ENCODE measurements at regions not wholly inside any gene's neighbourhood (a gene's known extent, or its start where the extent isn't known, plus 50 kb on each side); places are given as distances from the start of the nearest gene placed in this dataset.
"Not testable (repeated sequence)": the region's sequence is repeated elsewhere in the genome, so short reads cannot be mapped to it uniquely, and the experiment has no call there.

DNA sequence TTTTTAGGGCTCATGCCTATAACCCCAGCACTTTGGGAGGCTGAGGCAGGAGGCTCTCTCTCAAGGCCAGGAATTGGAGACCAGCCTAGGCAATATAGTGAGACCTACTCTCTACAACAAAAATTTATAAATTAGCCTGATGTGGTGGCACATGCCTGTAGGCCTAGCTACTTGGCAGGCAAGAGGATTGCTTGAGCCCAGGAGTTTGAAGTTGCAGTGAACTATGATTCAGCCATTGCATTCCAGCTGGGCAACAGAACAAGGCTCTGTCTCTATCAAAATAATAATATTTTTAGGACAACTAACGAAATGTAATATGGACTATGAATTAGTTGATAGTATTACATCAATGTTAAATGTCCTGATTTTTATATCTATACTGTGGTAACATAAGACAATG, 68.8 kb upstream of the ARID1A start:
- ChIA-PET POLR2A (interaction anchor here (0.7 kb wide), 1 partner anchor 65 kb away, joined by 3 read pairs; no protein-coding TSS in a partner anchor), CTCF (interaction anchor here (1.3 kb wide), 1 partner anchor 37 kb away, joined by 4 read pairs; no protein-coding TSS in a partner anchor)
- TF ChIP-seq, protein P1, sequence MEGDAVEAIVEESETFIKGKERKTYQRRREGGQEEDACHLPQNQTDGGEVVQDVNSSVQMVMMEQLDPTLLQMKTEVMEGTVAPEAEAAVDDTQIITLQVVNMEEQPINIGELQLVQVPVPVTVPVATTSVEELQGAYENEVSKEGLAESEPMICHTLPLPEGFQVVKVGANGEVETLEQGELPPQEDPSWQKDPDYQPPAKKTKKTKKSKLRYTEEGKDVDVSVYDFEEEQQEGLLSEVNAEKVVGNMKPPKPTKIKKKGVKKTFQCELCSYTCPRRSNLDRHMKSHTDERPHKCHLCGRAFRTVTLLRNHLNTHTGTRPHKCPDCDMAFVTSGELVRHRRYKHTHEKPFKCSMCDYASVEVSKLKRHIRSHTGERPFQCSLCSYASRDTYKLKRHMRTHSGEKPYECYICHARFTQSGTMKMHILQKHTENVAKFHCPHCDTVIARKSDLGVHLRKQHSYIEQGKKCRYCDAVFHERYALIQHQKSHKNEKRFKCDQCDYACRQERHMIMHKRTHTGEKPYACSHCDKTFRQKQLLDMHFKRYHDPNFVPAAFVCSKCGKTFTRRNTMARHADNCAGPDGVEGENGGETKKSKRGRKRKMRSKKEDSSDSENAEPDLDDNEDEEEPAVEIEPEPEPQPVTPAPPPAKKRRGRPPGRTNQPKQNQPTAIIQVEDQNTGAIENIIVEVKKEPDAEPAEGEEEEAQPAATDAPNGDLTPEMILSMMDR (IDR thresholded peaks at IDR 0.05; ENCODE audit: control extremely low read depth, extremely low read depth, low read depth, missing control alignments), result no peak
- no peak for DNase-seq (ENCODE audit: extremely low spot score)

DNA sequence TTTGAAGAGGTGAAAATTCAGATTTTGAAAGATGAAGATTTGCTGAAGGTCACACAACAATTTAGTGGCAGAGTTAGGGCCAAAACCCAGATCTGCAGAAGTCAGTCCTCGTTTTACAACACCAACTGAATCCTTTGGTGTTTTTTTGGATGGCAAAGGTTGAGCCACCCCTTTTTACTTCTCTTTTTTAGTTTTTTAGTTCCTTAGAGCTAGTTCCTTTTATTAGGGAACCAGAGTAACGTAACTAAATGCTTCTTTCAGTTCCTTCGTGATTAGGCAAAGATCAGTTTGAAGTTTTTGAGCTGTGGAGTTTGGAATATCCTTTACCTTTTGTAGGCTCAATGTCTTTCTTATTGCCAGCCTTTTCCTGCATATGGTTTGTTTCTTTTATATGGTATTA, 67.9 kb upstream of the ARID1A start:
- ChIA-PET CTCF (no interaction called here), POLR2A (interaction anchor here (0.7 kb wide), 1 partner anchor 64 kb away, joined by 3 read pairs; no protein-coding TSS in a partner anchor)
- peak; percentile 46 for DNase-seq (ENCODE audit: extremely low spot score)
- TF ChIP-seq, protein P1 (IDR thresholded peaks at IDR 0.05; ENCODE audit: control extremely low read depth, extremely low read depth, low read depth, missing control alignments), result no peak

DNA sequence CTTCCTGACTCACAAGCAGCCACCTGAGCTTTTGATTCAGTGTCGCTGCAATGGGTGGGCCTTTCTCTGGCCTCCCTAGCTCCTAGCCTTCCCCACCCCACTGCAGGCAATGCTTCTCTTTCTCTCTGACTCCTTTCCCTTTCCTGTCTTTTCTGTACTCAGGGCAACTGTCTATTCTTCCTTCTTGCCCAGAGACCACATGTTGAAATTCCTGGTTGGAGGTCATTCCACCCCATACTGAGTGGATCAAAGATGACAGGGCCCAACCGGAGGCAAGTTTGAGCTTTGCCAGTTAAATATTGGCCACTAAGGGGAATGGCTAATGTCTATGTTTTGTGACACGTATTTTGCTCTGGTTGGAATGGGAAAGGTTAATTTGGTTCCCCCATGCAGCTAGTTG, 65.2 kb upstream of the ARID1A start:
- ChIA-PET POLR2A (interaction anchor here (0.7 kb wide), 1 partner anchor 159 kb away, joined by 3 read pairs; no protein-coding TSS in a partner anchor), CTCF (interaction anchor here (1.1 to 1.5 kb wide), 3 partner anchors 46 to 62 kb away, joined by 3 to 5 read pairs (median 3); no protein-coding TSS in a partner anchor)
- no peak for DNase-seq (ENCODE audit: extremely low spot score)
- TF ChIP-seq, protein P1 (IDR thresholded peaks at IDR 0.05; ENCODE audit: control extremely low read depth, extremely low read depth, low read depth, missing control alignments), result no peak

DNA sequence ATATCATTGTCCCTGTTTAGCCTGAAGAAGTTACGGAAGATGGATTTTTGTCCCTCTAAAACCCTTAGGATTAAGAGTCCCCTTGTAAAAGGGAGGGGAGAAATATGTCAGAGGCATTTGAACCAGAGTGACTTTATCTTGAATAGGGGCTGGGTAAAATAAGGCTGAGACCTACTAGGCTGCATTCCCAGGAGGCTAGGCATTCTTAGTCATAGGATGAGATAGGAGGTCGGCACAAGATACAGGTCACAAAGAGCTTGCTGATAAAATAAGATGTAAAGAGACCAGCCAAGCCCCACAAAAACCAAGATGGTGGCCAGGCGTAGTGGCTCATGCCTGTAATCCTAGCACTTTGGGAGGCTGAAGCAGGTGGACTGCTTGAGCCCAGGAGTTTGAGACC, 60.0 kb upstream of the ARID1A start:
- POLR2A ChIA-PET; DNase-seq (ENCODE audit: extremely low spot score): not testable (repeated sequence)
- CTCF ChIA-PET, result interaction anchor here (1.3 to 4.0 kb wide), 2 partner anchors 34 to 41 kb away, joined by 4 to 12 read pairs; no protein-coding TSS in a partner anchor

DNA sequence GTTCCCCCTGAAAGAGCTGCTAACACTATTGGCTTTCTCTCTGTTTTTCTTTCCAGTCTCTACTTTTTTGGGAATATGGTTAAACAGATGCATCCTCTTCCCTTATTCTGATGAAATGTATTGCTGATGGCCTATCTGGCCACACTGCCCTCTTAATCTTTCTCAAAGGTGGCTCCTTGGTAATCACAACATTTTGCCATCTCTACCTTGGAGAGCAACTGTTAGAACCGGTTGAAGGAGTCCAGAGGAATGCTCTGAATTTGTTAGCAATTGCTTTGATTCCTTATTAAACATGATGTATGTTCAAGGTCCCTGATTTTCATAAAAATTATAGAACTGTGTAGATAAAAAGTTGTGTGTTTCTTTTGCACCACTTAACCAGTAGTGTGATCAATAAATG, 50.1 kb upstream of the ARID1A start:
- TF ChIP-seq, protein P1 (IDR thresholded peaks at IDR 0.05; ENCODE audit: control extremely low read depth, extremely low read depth, low read depth, missing control alignments), result no peak
- ChIA-PET CTCF (no interaction called here), POLR2A (no interaction called here)
- no peak for DNase-seq (ENCODE audit: extremely low spot score)

All from GM10248 (cell line).